K562 (cell line): ENCODE measurements at regions not wholly inside any gene's neighbourhood (a gene's known extent, or its start where the extent isn't known, plus 50 kb on each side); places are given as distances from the start of the nearest gene placed in this dataset.

ENCODE experiments used
- CTCF ChIP-seq, 3 experiments: IDR thresholded peaks in 2 of 3; conservative IDR thresholded peaks in 1 of 3; 2 replicates each; pipeline ENCODE4 v1.5.1; 2011 to 2012; ENCODE audit warnings: low read length in 3 of 3, mild to moderate bottlenecking in 3 of 3, control low read depth in 2 of 3, improper control_type of control experiment in 1 of 3, inconsistent platforms in 1 of 3, low read depth in 1 of 3, mixed read lengths in 1 of 3, moderate library complexity in 1 of 3; ENCODE audit not compliant: insufficient read depth in 2 of 3
- EGR1 ChIP-seq: fragments of 450-650 bp; conservative IDR thresholded peaks from 2 replicates; pipeline ENCODE4 v1.6.1; 2017; ENCODE audit warnings: mild to moderate bottlenecking
- EP300 ChIP-seq: IDR thresholded peaks from 2 replicates; pipeline ENCODE4 v1.6.1; 2012; ENCODE audit warnings: low read length, improper control_type of control experiment
- NFRKB ChIP-seq: fragments of 450-650 bp; IDR thresholded peaks from 2 replicates; pipeline ENCODE4 v1.6.1; 2016; ENCODE audit warnings: low read depth
- SPI1 ChIP-seq: IDR thresholded peaks from 2 replicates; pipeline ENCODE4 v1.6.1; 2011; ENCODE audit warnings: low read depth, low read length, control low read depth, borderline replicate concordance
- TCF7L2 ChIP-seq: fragments of 150-350 bp; IDR thresholded peaks from 2 replicates; pipeline ENCODE4 v1.6.1; 2016; ENCODE audit warnings: low read depth, mild to moderate bottlenecking, low read length, moderate library complexity
- ZZZ3 ChIP-seq: fragments of 450-650 bp; IDR thresholded peaks from 2 replicates; pipeline ENCODE4 v1.6.1; 2016; ENCODE audit warnings: antibody characterized with exemption, mild to moderate bottlenecking, moderate library complexity

DNA sequence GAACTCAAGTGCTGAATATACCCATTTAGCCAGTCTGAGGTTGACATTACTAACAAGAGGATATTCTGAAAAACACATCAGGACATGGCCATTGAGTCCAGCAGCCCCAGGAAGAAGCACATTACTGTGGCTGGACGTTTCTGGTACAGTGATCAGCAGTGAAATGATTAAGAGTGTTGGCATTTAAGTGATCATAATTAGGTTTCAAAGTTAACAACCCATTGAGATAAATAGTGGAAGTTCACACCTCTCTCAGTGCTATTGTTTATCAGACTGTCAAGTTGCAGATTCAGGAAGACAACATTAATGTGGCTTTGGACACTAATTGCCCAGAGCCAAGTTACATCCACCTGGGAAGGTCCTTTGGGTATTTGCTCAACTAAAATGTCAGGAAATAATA, 139.5 kb upstream of the GAREM1 start:
- TF ChIP-seq EP300 (no peak), NFRKB (no peak), SPI1 (no peak), CTCF (IDR thresholded peaks at IDR 0.05 in 2 of 3, conservative IDR thresholded peaks at IDR 0.05 in 1 of 3; ENCODE audit: insufficient read depth in 2 of 3, low read depth in 1 of 3, low read length in 3 of 3) (no peak), EGR1 (no peak), ZZZ3 (no peak), TCF7L2 (no peak)
